Heart left ventricle (tissue), 16 donors: ENCODE measurements at regions not wholly inside any gene's neighbourhood (a gene's known extent, or its start where the extent isn't known, plus 50 kb on each side); places are given as distances from the start of the nearest gene placed in this dataset.

Experiments
- ATAC-seq, 4 donors: fragments of 200-7000 bp; cut with Tn5 transposase; one replicate each; pipeline ENCODE4 v1.9.1; 2020 to 2022; ENCODE audit warnings: moderate library complexity in 4 of 4, mild to moderate bottlenecking in 3 of 4, moderate number of reproducible peaks in 1 of 4
- DNase-seq, 5 donors: peaks; one replicate each; pipeline ENCODE4 v3.0.0-alpha.2; 2020
- H3K27ac ChIP-seq, 12 donors: fragments of 200-600 bp; sonication (generic) in 4 of 12; one replicate each; pipeline versions ENCODE4 v1.5.0 to v1.8.0; 2016 to 2022; ENCODE audit warnings: mild to moderate bottlenecking in 2 of 12
- H3K27me3 ChIP-seq, 9 donors: fragments of 200-600 bp; sonication (generic) in 2 of 9; one replicate each; pipeline versions ENCODE4 v1.5.1 to v1.8.0; 2016 to 2022; ENCODE audit warnings: mild to moderate bottlenecking in 3 of 9
- H3K36me3 ChIP-seq, 9 donors: fragments of 200-600 bp; sonication (generic) in 2 of 9; one replicate each; pipeline versions ENCODE4 v1.5.0 to v1.8.0; 2018 to 2022; ENCODE audit warnings: mild to moderate bottlenecking in 2 of 9
- H3K4me1 ChIP-seq, 12 donors: fragments of 200-600 bp; sonication (generic) in 4 of 12; one replicate each; pipeline versions ENCODE4 v1.5.0 to v1.8.0; 2016 to 2022; ENCODE audit warnings: mild to moderate bottlenecking in 3 of 12
- H3K4me3 ChIP-seq, 12 donors: fragments of 200-600 bp; sonication (generic) in 4 of 12; one replicate each; pipeline versions ENCODE4 v1.5.0 to v1.8.0; 2017 to 2022; ENCODE audit warnings: mild to moderate bottlenecking in 9 of 12, moderate library complexity in 4 of 12
- H3K9me3 ChIP-seq, 12 donors: fragments of 200-600 bp; sonication (generic) in 4 of 12; one replicate each; pipeline versions ENCODE4 v1.5.0 to v1.8.0; 2016 to 2022; ENCODE audit warnings: mild to moderate bottlenecking in 1 of 12
- CTCF ChIP-seq, 12 donors: fragments of 200-600 bp; sonication (generic) in 4 of 12; IDR thresholded peaks; one replicate each; pipeline versions ENCODE4 v1.5.0 to v1.8.0; 2018 to 2022; ENCODE audit warnings: antibody characterized with exemption in 12 of 12, mild to moderate bottlenecking in 5 of 12
- POLR2A ChIP-seq, 2 donors: fragments of 450-650 bp; IDR thresholded peaks; one replicate each; pipeline ENCODE4 v1.6.1; 2017; ENCODE audit warnings: antibody characterized with exemption in 2 of 2, mild to moderate bottlenecking in 2 of 2, moderate library complexity in 2 of 2
- WGBS, 4 donors: extraction: QIAGEN DNeasy Blood & Tissue Kit in 2 of 4; methylation state at CpG; one replicate each; pipeline versions ENCODE4 v1.1.5 to v1.1.7; 2013 to 2018; 5-methylcytosine and 5-hydroxymethylcytosine counted together
- intact Hi-C, 10 donors: fragments of 100-400 bp; cut with DNase I; formaldehyde crosslinking; loops; one replicate each; pipeline versions ENCODE4 v1.11.1 to v1.14.2; 2022
- donor health status: ischemic (EF 13 %, LVEDD 7.1; RV severe dilation, severe dysfunction).
- donor health status: healthy with polysubstance abuse.
- donor health status: DM: no; HTN: yes; CAD: no.
- donor health status: DM: no; HTN: no; CAD: no.
- donor health status: ischemic (EF 25% LVEDD 6.9; RV normal size, moderate dysfunction).
- donor health status: ischemic (EF 25% LVEDD 5.7; RV mildly dilated, moderate dysfunction).
- donor health status: healthy.
- donor health status: DM: yes; HTN: yes; CAD: no.
- donor health status: ischemic (EF 35%, LVEDD 5.7; RV mildly dilated, moderate dysfunction).
- donor health status: nonischemic (EF 11% LVEDD 7.7; RV severe dilation, severe dysfunction).
- donor health status: DM: yes; HTN: yes; CAD: no.
- donor health status: PGD.
- donor health status: ischemic (EF 29% LVEDD 5.4; RV normal size, mild dysfunction).
- donor health status: nonischemic (EF 23%, LVEDD 6.1; RV moderate dilation, normal function).

GRCh38 chr2:2405780-2406179 is 74.7 kb upstream of the MYT1L start:
- Histone ChIP-seq H3K36me3 (no peaks in the 10 kb centered on the region), H3K9me3 (peaks cover 0 to 25% (median 12%) of the 10 kb centered on the region in 12 donors), H3K27ac (no peak overlapping the region), H3K27me3 (no peaks in the 10 kb centered on the region), H3K4me1 (no peaks in the 10 kb centered on the region), H3K4me3 (no peak overlapping the region)
- no peak for ATAC-seq
- intact Hi-C loops: no loop called here
- DNase-seq: no peak
- TF ChIP-seq CTCF (IDR thresholded peaks at IDR 0.05) (no peak), POLR2A (IDR thresholded peaks at IDR 0.05) (no peak)
- WGBS, 4 donors: 46 to 65% (median 63%) methylated on average over 1 of the region's 1 CpG

- no peaks in the 10 kb centered on the region for H3K27me3 ChIP-seq
- ATAC-seq (no peak), DNase-seq (no peak)
- H3K9me3 ChIP-seq: peaks cover 0 to 14% (median 4%) of the 10 kb centered on the region in 12 donors
- no peak overlapping the region for H3K27ac ChIP-seq
- no peaks in the 10 kb centered on the region for H3K4me1 ChIP-seq
- no peak overlapping the region for H3K4me3 ChIP-seq
- no peaks in the 10 kb centered on the region for H3K36me3 ChIP-seq
- intact Hi-C loops: no loop called here
- WGBS, 4 donors: 68 to 80% (median 75%) methylated on average over 18 of the region's 18 CpGs
- TF ChIP-seq POLR2A (IDR thresholded peaks at IDR 0.05) (no peak), CTCF (IDR thresholded peaks at IDR 0.05) (no peak)
Observed at GRCh38 chr2:2400286-2401038, 69.4 kb upstream of the MYT1L start.

GRCh38 chr2:2399396-2399795 is 68.3 kb upstream of the MYT1L start:
- Histone ChIP-seq H3K27me3 (no peaks in the 10 kb centered on the region), H3K27ac (no peak overlapping the region), H3K9me3 (peaks cover 0 to 3% (median 0%) of the 10 kb centered on the region in 12 donors), H3K4me3 (no peak overlapping the region), H3K36me3 (no peaks in the 10 kb centered on the region), H3K4me1 (no peaks in the 10 kb centered on the region)
- ATAC-seq (no peak), DNase-seq (no peak)
- intact Hi-C loops: no loop called here
- TF ChIP-seq POLR2A (IDR thresholded peaks at IDR 0.05) (no peak), CTCF (IDR thresholded peaks at IDR 0.05) (no peak)
- WGBS, 4 donors: 62 to 75% (median 71%) methylated on average over 8 of the region's 8 CpGs

GRCh38 chr2:2392332-2392731 is 61.3 kb upstream of the MYT1L start:
- H3K27me3 ChIP-seq: no peaks in the 10 kb centered on the region
- H3K27ac ChIP-seq: no peak overlapping the region
- H3K4me1 ChIP-seq: no peaks in the 10 kb centered on the region
- no peak for DNase-seq
- peaks cover 0 to 23% (median 0%) of the 10 kb centered on the region in 12 donors for H3K9me3 ChIP-seq
- ATAC-seq: no peak
- no peaks in the 10 kb centered on the region for H3K36me3 ChIP-seq
- no peak for TF ChIP-seq POLR2A (IDR thresholded peaks at IDR 0.05)
- no peak for TF ChIP-seq CTCF (IDR thresholded peaks at IDR 0.05)
- 51 to 84% (median 70%) methylated on average over 2 of the region's 2 CpGs for WGBS, 4 donors
- no peak overlapping the region for H3K4me3 ChIP-seq
- intact Hi-C loops: no loop called here
